T-helper 17 cell (primary cell): ENCODE measurements at regions not wholly inside any gene's neighbourhood (a gene's known extent, or its start where the extent isn't known, plus 50 kb on each side); places are given as distances from the start of the nearest gene placed in this dataset.

Experiments
- ATAC-seq: fragments of 150-1000 bp; cut with Tn5 transposase; 2 replicates; pipeline ENCODE4 v1.10.0; 2021; ENCODE audit warnings: mild to moderate bottlenecking, moderate library complexity
- DNase-seq, 3 donors: peaks; one replicate each; pipeline versions ENCODE4 v3.0.0 to v3.0.0-alpha.2; 2020 to 2021
- H3K9me3 ChIP-seq: one replicate; pipeline ENCODE4 v1.7.0; 2013; ENCODE audit warnings: low read length, mild to moderate bottlenecking; ENCODE audit not compliant: control insufficient read depth, poor library complexity, severe bottlenecking
- H3K27ac Mint-ChIP-seq: one replicate; pipeline ENCODE4 v1.8.0; 2022; ENCODE audit warnings: mild to moderate bottlenecking, moderate library complexity, mixed read lengths
- H3K27me3 Mint-ChIP-seq: one replicate; pipeline ENCODE4 v1.8.0; 2022; ENCODE audit warnings: mixed read lengths
- H3K36me3 Mint-ChIP-seq: one replicate; pipeline ENCODE4 v1.8.0; 2022; ENCODE audit warnings: low read depth, mixed read lengths
- H3K4me1 Mint-ChIP-seq: one replicate; pipeline ENCODE4 v1.8.0; 2022; ENCODE audit warnings: mild to moderate bottlenecking, mixed read lengths
- H3K4me3 Mint-ChIP-seq: one replicate; pipeline ENCODE4 v1.8.0; 2022; ENCODE audit warnings: mild to moderate bottlenecking, moderate library complexity, mixed read lengths

DNA sequence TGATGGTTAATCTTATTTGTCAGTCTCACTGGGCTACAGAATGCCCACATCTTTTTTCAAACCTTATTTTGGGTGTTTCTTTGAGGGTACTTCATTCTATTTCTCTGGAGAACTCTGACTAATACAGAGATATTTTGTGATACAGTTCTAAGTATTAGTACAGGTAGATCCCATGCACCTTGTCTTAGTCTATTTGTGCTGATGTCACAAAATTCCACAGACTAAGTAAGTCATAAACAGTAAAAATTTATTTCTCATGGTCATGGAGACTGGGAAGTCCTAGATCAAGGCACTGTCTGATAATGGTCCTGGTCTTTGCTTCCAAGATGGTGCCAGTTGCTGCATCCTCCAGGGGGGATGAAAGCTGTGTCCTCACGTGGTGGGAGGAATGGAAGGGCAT is 68.6 kb upstream of the EPHA4 start:
- DNase-seq = no peak
- H3K4me3 Mint-ChIP-seq = no peak overlapping the region
- ATAC-seq = no peak
- no peaks in the 10 kb centered on the region for H3K4me1 Mint-ChIP-seq
- no peaks in the 10 kb centered on the region for H3K9me3 ChIP-seq
- no peak overlapping the region for H3K27ac Mint-ChIP-seq
- no peaks in the 10 kb centered on the region for H3K27me3 Mint-ChIP-seq
- no peaks in the 10 kb centered on the region for H3K36me3 Mint-ChIP-seq

DNA sequence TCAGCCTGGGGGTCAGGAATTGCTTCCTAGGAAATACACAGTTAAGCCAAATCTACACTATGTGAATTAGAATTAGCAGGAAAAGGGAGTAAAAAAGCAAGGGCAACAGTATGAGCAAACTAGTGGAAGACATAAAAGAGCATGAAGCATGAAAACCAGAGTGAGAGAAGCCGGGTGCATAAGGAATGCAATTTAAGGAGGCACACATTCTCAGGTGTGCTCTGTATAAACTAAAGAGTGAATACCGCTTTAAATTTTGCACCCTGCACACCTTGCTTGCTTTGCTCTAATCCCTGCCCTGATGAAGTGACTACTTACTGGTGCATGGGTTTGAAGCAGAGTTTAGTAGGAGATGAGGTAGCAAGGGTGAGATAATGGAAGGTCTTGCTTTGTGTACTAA is 65.7 kb upstream of the EPHA4 start:
- Mint-ChIP-seq H3K27me3 (no peaks in the 10 kb centered on the region), H3K4me3 (no peak overlapping the region), H3K27ac (no peak overlapping the region), H3K36me3 (no peaks in the 10 kb centered on the region), H3K4me1 (no peaks in the 10 kb centered on the region)
- DNase-seq (no peak), ATAC-seq (no peak)
- no peaks in the 10 kb centered on the region for H3K9me3 ChIP-seq

GRCh38 chr2:221635949-221636348 is 63.8 kb upstream of the EPHA4 start:
- H3K27ac Mint-ChIP-seq = no peak overlapping the region
- no peak overlapping the region for H3K4me3 Mint-ChIP-seq
- no peak for DNase-seq
- peaks cover 7% of the 10 kb centered on the region for H3K27me3 Mint-ChIP-seq
- ATAC-seq = no peak
- H3K9me3 ChIP-seq = no peaks in the 10 kb centered on the region
- no peaks in the 10 kb centered on the region for H3K4me1 Mint-ChIP-seq
- H3K36me3 Mint-ChIP-seq = no peaks in the 10 kb centered on the region

- no peaks in the 10 kb centered on the region for H3K4me1 Mint-ChIP-seq
- no peaks in the 10 kb centered on the region for H3K9me3 ChIP-seq
- no peak overlapping the region for H3K4me3 Mint-ChIP-seq
- H3K27me3 Mint-ChIP-seq = peaks cover 16% of the 10 kb centered on the region
- no peak for DNase-seq
- H3K27ac Mint-ChIP-seq = no peak overlapping the region
- no peak for ATAC-seq
- H3K36me3 Mint-ChIP-seq = no peaks in the 10 kb centered on the region
These were observed 57.4 kb upstream of the EPHA4 start for GRCh38 chr2:221629468-221629867.

- Mint-ChIP-seq H3K36me3 (peaks cover 2% of the 10 kb centered on the region), H3K4me1 (peaks cover 2% of the 10 kb centered on the region), H3K27ac (no peak overlapping the region), H3K27me3 (peaks cover 6% of the 10 kb centered on the region), H3K4me3 (no peak overlapping the region)
- H3K9me3 ChIP-seq = no peaks in the 10 kb centered on the region
- DNase-seq (no peak), ATAC-seq (no peak)
These were observed 52.4 kb upstream of the EPHA4 start for GRCh38 chr2:221624475-221624874.
